Kidney (tissue), 13 donors: ENCODE measurements at regions not wholly inside any gene's neighbourhood (a gene's known extent, or its start where the extent isn't known, plus 50 kb on each side); places are given as distances from the start of the nearest gene placed in this dataset.
"Not testable (repeated sequence)": the region's sequence is repeated elsewhere in the genome, so short reads cannot be mapped to it uniquely, and the experiment has no call there.

ENCODE experiments used
- DNase-seq, 5 donors: peaks; one replicate each; pipeline ENCODE4 v3.0.0-alpha.2; 2013 to 2020
- FAIRE-seq: peaks from 2 replicates; lab custom pipeline; 2012; peaks lifted over from hg19 to GRCh38; lab: Jason Lieb, UNC
- H3K27ac ChIP-seq, 2 donors: one replicate each; pipeline ENCODE4 v1.7.0; 2013; ENCODE audit warnings: low read depth in 2 of 2, low read length in 2 of 2, inconsistent platforms in 1 of 2
- H3K27me3 ChIP-seq: one replicate; pipeline ENCODE4 v1.7.1; 2013; ENCODE audit warnings: low read length, inconsistent platforms; ENCODE audit not compliant: control insufficient read depth, insufficient read depth
- H3K36me3 ChIP-seq, 3 donors: one replicate each; pipeline versions ENCODE4 v1.7.0 to v1.7.1; 2013; ENCODE audit warnings: low read length in 3 of 3, control low read depth in 1 of 3, inconsistent platforms in 1 of 3; ENCODE audit not compliant: insufficient read depth in 3 of 3, control insufficient read depth in 2 of 3
- H3K4me1 ChIP-seq, 3 donors: one replicate each; pipeline versions ENCODE4 v1.7.0 to v1.7.1; 2013; ENCODE audit warnings: low read length in 3 of 3, inconsistent platforms in 1 of 3, low read depth in 1 of 3; ENCODE audit not compliant: control insufficient read depth in 2 of 3, insufficient read depth in 2 of 3
- H3K4me3 ChIP-seq, 3 donors: one replicate each; pipeline versions ENCODE4 v1.7.0 to v1.8.1; 2013; ENCODE audit warnings: low read length in 3 of 3, control low read depth in 1 of 3, inconsistent platforms in 1 of 3
- H3K9ac ChIP-seq, 3 donors: one replicate each; pipeline versions ENCODE4 v1.7.0 to v1.7.1; 2013; ENCODE audit warnings: low read length in 3 of 3, control low read depth in 1 of 3, inconsistent platforms in 1 of 3
- H3K9me3 ChIP-seq, 3 donors: one replicate each; pipeline versions ENCODE4 v1.7.0 to v1.7.1; 2013; ENCODE audit warnings: low read length in 3 of 3, control low read depth in 1 of 3, inconsistent platforms in 1 of 3; ENCODE audit not compliant: control insufficient read depth in 2 of 3, insufficient read depth in 1 of 3
- intact Hi-C: fragments of 100-400 bp; cut with DNase I; formaldehyde crosslinking; loops from one replicate; pipeline ENCODE4 v1.11.1; 2022
- TF ChIP-seq, protein P1 (sequence below): IDR thresholded peaks from 3 replicates; pipeline ENCODE4 v1.5.1; 2012; ENCODE audit warnings: mild to moderate bottlenecking, moderate library complexity, borderline replicate concordance; ENCODE audit not compliant: insufficient read depth; ENCODE audit errors: extremely low read depth
- donor health status: control.
- donor health status: control.
- donor health status: control.
- donor health status: control.
- donor health status: control.
- donor health status: DM: yes; HTN: yes; CAD: no.
- donor health status: Normal renal cell carcinoma (clear cell type).

DNA sequence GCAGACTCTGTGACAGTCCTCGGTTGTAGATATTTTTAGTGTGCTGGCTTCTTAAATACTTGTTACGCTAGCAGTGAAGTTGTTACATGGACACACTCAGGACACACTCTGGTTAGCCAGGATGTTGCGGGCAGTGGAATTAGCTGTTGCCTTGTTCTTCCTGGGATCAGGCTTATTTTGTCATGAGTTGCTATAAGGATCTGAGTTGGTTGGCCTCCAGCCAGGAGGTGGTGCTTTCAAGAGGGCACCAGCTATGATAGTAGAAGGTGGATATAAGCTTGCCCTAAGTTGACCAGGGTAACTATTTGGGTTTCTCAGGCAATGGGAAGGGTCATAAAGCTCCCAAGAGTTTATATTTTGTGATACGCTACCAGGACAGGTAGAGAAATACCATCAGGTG, 150.1 kb upstream of the C1GALT1 start:
- Histone ChIP-seq H3K9ac (no peak overlapping the region), H3K4me1 (no peaks in the 10 kb centered on the region), H3K36me3 (no peaks in the 10 kb centered on the region), H3K27me3 (no peaks in the 10 kb centered on the region), H3K4me3 (no peak overlapping the region), H3K9me3 (peaks cover 0 to 5% (median 0%) of the 10 kb centered on the region in 3 donors), H3K27ac (no peak overlapping the region)
- intact Hi-C loops: no loop called here
- TF ChIP-seq, protein P1, sequence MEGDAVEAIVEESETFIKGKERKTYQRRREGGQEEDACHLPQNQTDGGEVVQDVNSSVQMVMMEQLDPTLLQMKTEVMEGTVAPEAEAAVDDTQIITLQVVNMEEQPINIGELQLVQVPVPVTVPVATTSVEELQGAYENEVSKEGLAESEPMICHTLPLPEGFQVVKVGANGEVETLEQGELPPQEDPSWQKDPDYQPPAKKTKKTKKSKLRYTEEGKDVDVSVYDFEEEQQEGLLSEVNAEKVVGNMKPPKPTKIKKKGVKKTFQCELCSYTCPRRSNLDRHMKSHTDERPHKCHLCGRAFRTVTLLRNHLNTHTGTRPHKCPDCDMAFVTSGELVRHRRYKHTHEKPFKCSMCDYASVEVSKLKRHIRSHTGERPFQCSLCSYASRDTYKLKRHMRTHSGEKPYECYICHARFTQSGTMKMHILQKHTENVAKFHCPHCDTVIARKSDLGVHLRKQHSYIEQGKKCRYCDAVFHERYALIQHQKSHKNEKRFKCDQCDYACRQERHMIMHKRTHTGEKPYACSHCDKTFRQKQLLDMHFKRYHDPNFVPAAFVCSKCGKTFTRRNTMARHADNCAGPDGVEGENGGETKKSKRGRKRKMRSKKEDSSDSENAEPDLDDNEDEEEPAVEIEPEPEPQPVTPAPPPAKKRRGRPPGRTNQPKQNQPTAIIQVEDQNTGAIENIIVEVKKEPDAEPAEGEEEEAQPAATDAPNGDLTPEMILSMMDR: no peak
- DNase-seq (no peak), FAIRE-seq (no peak)

- no peak for FAIRE-seq
Measured at GRCh38 chr7:7035851-7036250, 146.5 kb upstream of the C1GALT1 start.

DNA sequence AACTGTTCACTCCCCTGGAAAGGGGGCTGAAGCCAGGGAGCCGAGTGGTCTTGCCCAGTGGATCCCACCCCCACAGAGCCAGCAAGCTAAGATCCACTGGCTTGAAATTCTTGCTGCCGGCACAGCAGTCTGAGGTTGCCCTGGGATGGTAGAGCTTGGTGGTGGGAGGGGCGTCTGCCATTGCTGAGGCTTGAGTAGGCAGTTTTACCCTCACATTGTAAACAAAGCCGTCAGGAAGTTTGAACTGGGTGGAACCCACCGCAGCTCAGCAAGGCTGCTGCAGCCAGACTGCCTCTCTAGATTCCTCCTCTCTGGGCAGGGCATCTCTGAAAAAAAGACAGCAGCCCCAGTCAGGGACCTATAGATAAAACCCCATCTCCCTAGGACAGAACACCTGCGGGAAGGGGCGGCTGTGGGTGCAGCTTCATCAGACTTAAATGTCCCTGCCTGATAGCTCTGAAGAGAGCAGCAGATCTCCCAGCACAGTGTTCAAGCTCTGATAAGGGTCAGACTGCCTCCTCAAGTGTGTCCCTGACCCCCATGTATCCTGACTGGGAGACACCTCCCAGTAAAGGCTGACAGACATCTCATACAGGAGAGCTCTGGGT, 140.0 kb upstream of the C1GALT1 start:
- H3K4me1 ChIP-seq, H3K4me3 ChIP-seq, DNase-seq, intact Hi-C loops, H3K9me3 ChIP-seq, H3K27me3 ChIP-seq, FAIRE-seq, H3K27ac ChIP-seq, H3K36me3 ChIP-seq, H3K9ac ChIP-seq: not testable (repeated sequence)

More at GRCh38 chr7:7035851-7036250, 146.5 kb upstream of the C1GALT1 start:
- no peaks in the 10 kb centered on the region for H3K36me3 ChIP-seq
- H3K27ac ChIP-seq: no peak overlapping the region
- DNase-seq: no peak
- H3K4me1 ChIP-seq: no peaks in the 10 kb centered on the region
- intact Hi-C loops: no loop called here
- TF ChIP-seq, protein P1: no peak
- H3K9me3 ChIP-seq: no peaks in the 10 kb centered on the region
- no peak overlapping the region for H3K4me3 ChIP-seq
- H3K9ac ChIP-seq: no peak overlapping the region
- H3K27me3 ChIP-seq: no peaks in the 10 kb centered on the region

DNA sequence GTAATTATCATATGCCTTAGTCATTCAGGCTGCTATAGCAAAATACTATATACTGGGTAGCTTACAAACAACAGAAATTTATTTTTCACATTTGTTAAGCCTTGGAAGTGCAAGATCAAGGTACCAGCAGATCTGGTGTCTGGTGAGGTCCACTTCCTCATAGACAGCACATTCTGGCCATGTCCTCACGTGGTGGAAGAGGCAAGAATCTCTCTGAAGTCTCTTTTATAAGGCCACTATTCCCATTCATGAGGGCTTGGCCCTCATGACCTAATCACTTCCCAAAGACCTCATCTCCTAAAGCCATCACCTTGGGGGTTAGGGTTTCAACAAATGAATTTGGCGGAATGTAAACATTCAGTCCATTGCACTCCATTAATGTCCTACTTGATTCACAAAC, 137.5 kb upstream of the C1GALT1 start:
- Histone ChIP-seq H3K36me3 (no peaks in the 10 kb centered on the region), H3K27ac (no peak overlapping the region), H3K9me3 (no peaks in the 10 kb centered on the region), H3K4me1 (no peaks in the 10 kb centered on the region), H3K9ac (no peak overlapping the region), H3K27me3 (no peaks in the 10 kb centered on the region), H3K4me3 (no peak overlapping the region)
- DNase-seq (no peak), FAIRE-seq (no peak)
- TF ChIP-seq, protein P1: no peak
- intact Hi-C loops: no loop called here
